ENCODE measurements at regions not wholly inside any gene's neighbourhood (a gene's known extent, or its start where the extent isn't known, plus 50 kb on each side); places are given as distances from the start of the nearest gene placed in this dataset.

DNA sequence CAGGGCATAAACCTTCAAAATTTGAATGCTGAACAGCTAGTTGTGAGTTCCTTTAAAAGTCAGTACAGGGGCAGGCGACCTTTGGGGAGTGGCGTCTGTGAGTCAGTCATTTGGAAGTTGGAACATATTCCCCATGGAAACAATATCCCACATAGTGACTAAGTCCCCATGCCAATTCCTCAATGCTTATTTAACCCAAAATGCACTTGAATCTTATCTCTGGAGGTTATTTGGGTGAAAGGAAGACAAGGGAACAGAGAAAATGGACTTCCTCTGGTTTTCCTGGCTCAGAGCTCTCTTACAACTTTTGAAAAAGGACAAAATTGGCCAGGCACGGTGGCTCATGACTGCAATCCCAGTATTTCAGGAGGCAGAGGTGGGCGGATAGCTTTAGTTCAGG lies 479.2 kb upstream of the NBEA start:
- TF ChIP-seq CTCF (IDR thresholded peaks at IDR 0.05; ENCODE audit: insufficient read depth, low read length) (no peak), POLR2AphosphoS5 (IDR thresholded peaks at IDR 0.05; ENCODE audit: low read depth) (no peak), SPI1 (IDR thresholded peaks at IDR 0.05; ENCODE audit: borderline replicate concordance, low read depth) (no peak)
- TF ChIP-seq, protein P1, sequence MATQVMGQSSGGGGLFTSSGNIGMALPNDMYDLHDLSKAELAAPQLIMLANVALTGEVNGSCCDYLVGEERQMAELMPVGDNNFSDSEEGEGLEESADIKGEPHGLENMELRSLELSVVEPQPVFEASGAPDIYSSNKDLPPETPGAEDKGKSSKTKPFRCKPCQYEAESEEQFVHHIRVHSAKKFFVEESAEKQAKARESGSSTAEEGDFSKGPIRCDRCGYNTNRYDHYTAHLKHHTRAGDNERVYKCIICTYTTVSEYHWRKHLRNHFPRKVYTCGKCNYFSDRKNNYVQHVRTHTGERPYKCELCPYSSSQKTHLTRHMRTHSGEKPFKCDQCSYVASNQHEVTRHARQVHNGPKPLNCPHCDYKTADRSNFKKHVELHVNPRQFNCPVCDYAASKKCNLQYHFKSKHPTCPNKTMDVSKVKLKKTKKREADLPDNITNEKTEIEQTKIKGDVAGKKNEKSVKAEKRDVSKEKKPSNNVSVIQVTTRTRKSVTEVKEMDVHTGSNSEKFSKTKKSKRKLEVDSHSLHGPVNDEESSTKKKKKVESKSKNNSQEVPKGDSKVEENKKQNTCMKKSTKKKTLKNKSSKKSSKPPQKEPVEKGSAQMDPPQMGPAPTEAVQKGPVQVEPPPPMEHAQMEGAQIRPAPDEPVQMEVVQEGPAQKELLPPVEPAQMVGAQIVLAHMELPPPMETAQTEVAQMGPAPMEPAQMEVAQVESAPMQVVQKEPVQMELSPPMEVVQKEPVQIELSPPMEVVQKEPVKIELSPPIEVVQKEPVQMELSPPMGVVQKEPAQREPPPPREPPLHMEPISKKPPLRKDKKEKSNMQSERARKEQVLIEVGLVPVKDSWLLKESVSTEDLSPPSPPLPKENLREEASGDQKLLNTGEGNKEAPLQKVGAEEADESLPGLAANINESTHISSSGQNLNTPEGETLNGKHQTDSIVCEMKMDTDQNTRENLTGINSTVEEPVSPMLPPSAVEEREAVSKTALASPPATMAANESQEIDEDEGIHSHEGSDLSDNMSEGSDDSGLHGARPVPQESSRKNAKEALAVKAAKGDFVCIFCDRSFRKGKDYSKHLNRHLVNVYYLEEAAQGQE (IDR thresholded peaks at IDR 0.05; ENCODE audit: insufficient replicate concordance, low read depth): no peak

All from HL-60 (cell line).